PC-9 (cell line): ENCODE measurements at regions not wholly inside any gene's neighbourhood (a gene's known extent, or its start where the extent isn't known, plus 50 kb on each side); places are given as distances from the start of the nearest gene placed in this dataset.
A peak's percentile ranks its signal among the peaks of the same experiment; 100 is the strongest.
"Not testable (repeated sequence)": the region's sequence is repeated elsewhere in the genome, so short reads cannot be mapped to it uniquely, and the experiment has no call there.

Source experiments
- BruUV-seq: library from RNA; stranded (reverse); fragments of 400-500 nt; replicated peaks from 2 replicates; lab custom pipeline; 2021; lab: Mats Ljungman, UMichigan
- CTCF ChIA-PET: fragments of 300-600 bp; sonication (Branson Sonifier 250); formaldehyde crosslinking; loops from one replicate; lab custom pipeline; 2022; ENCODE audit warnings: antibody characterized with exemption; lab: Charles Lee
- POLR2A ChIA-PET: fragments of 300-600 bp; sonication (Branson Sonifier 250); formaldehyde crosslinking; loops from one replicate; lab custom pipeline; 2022; ENCODE audit warnings: antibody characterized with exemption; ENCODE audit not compliant: unreplicated experiment; lab: Charles Lee
- DNase-seq, 2 experiments: peaks; one replicate each; pipeline versions ENCODE4 v3.0.0 to v3.0.0-alpha.2; 2015 to 2022; ENCODE audit warnings: mixed read lengths in 1 of 2
- H2AFZ ChIP-seq: fragments of 200-600 bp; sonication (generic); 2 replicates; pipeline ENCODE4 v1.8.1; 2017; ENCODE audit warnings: antibody characterized with exemption
- H3F3A ChIP-seq: fragments of 200-600 bp; sonication (generic); 2 replicates; pipeline ENCODE4 v1.8.1; 2017; ENCODE audit warnings: antibody characterized with exemption, mild to moderate bottlenecking, low read depth; ENCODE audit not compliant: insufficient read depth
- H3K27ac ChIP-seq: fragments of 200-600 bp; sonication (generic); 2 replicates; pipeline ENCODE4 v1.6.1; 2016; ENCODE audit warnings: mixed run types
- H3K27me3 ChIP-seq: fragments of 200-600 bp; sonication (generic); 2 replicates; pipeline ENCODE4 v1.6.1; 2016; ENCODE audit warnings: low read depth, mixed run types; ENCODE audit not compliant: insufficient read depth
- H3K36me3 ChIP-seq: fragments of 200-600 bp; sonication (generic); 2 replicates; pipeline ENCODE4 v1.6.1; 2016; ENCODE audit warnings: low read depth, mixed run types
- H3K4me1 ChIP-seq: fragments of 200-600 bp; sonication (generic); replicated peaks from 2 replicates; pipeline ENCODE4 v1.6.1; 2016; ENCODE audit warnings: mixed run types; ENCODE audit not compliant: insufficient read depth
- H3K4me2 ChIP-seq: fragments of 200-600 bp; sonication (generic); 2 replicates; pipeline ENCODE4 v1.6.1; 2017; ENCODE audit warnings: mixed run types
- H3K4me3 ChIP-seq: fragments of 200-600 bp; sonication (generic); 2 replicates; pipeline ENCODE4 v1.6.1; 2016; ENCODE audit warnings: mixed run types
- H3K79me2 ChIP-seq: fragments of 200-600 bp; sonication (generic); 2 replicates; pipeline ENCODE4 v1.6.1; 2017; ENCODE audit warnings: low read depth, mixed run types
- H3K9me2 ChIP-seq: fragments of 200-600 bp; sonication (generic); 2 replicates; pipeline ENCODE4 v1.8.1; 2017; ENCODE audit warnings: mild to moderate bottlenecking; ENCODE audit not compliant: insufficient read depth
- H3K9me3 ChIP-seq: fragments of 200-600 bp; sonication (generic); 2 replicates; pipeline ENCODE4 v1.8.1; 2016; ENCODE audit warnings: low read depth; ENCODE audit not compliant: insufficient read depth
- H4K20me1 ChIP-seq: fragments of 200-600 bp; sonication (generic); 2 replicates; pipeline ENCODE4 v1.8.1; 2017; ENCODE audit not compliant: insufficient read depth
- EZH2 ChIP-seq: fragments of 200-600 bp; sonication (generic); IDR thresholded peaks from 2 replicates; pipeline ENCODE4 v1.8.0; 2017; ENCODE audit warnings: antibody characterized with exemption, low read depth
- intact Hi-C: fragments of 100-400 bp; cut with micrococcal nuclease; formaldehyde crosslinking; loops from one replicate; pipeline ENCODE4 v1.10.0; 2022; ENCODE audit not compliant: unreplicated experiment
- TF ChIP-seq, protein P1 (sequence below): fragments of 200-600 bp; sonication (generic); conservative IDR thresholded peaks from 2 replicates; pipeline ENCODE4 v1.6.1; 2017; ENCODE audit warnings: mixed run types, antibody characterized with exemption, mild to moderate bottlenecking, moderate library complexity

- peaks cover 34% of the 10 kb centered on the region for H3K27me3 ChIP-seq
- H3K27ac ChIP-seq: no peak overlapping the region
- no peaks in the 10 kb centered on the region for H3K9me3 ChIP-seq
- no peaks in the 10 kb centered on the region for H3F3A ChIP-seq
- no peak overlapping the region for H3K4me2 ChIP-seq
- no peaks in the 10 kb centered on the region for H3K4me1 ChIP-seq
- BruUV-seq: no TSS peak
- H3K79me2 ChIP-seq: no peaks in the 10 kb centered on the region
- H3K36me3 ChIP-seq: no peaks in the 10 kb centered on the region
- H4K20me1 ChIP-seq: no peaks in the 10 kb centered on the region
- POLR2A ChIA-PET: no interaction called here
- H2AFZ ChIP-seq: no peak overlapping the region
- no peak overlapping the region for H3K4me3 ChIP-seq
- intact Hi-C loops: no loop called here
- DNase-seq: no peak
- no peaks in the 10 kb centered on the region for H3K9me2 ChIP-seq
- TF ChIP-seq, protein P1, sequence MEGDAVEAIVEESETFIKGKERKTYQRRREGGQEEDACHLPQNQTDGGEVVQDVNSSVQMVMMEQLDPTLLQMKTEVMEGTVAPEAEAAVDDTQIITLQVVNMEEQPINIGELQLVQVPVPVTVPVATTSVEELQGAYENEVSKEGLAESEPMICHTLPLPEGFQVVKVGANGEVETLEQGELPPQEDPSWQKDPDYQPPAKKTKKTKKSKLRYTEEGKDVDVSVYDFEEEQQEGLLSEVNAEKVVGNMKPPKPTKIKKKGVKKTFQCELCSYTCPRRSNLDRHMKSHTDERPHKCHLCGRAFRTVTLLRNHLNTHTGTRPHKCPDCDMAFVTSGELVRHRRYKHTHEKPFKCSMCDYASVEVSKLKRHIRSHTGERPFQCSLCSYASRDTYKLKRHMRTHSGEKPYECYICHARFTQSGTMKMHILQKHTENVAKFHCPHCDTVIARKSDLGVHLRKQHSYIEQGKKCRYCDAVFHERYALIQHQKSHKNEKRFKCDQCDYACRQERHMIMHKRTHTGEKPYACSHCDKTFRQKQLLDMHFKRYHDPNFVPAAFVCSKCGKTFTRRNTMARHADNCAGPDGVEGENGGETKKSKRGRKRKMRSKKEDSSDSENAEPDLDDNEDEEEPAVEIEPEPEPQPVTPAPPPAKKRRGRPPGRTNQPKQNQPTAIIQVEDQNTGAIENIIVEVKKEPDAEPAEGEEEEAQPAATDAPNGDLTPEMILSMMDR: no peak
- TF ChIP-seq EZH2: no peak
- CTCF ChIA-PET: no interaction called here
Measured at GRCh38 chr5:4613440-4613839, 526.7 kb upstream of the ADAMTS16 start.

DNA sequence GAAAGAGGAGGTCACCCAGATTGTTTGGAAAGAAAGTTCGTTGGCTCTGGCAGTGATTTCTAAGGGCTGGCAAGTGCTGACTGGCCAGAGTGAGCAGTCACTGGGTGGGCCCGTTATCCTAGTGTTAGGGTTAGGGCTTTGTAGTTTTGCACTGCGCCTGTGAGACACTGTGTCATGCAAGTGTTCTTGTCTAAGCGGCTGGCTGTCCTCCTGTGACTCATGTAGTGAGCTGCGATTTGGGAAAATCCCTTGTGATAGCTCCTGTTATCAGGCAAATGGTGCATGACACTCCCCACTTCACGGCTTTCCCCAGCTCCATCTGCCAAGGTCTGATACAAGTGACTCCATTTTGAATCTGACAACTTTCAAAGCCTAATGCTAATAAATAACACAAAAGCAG lies 526.0 kb upstream of the ADAMTS16 start:
- Histone ChIP-seq H3K79me2 (no peaks in the 10 kb centered on the region), H3K27me3 (peaks cover 34% of the 10 kb centered on the region), H2AFZ (no peak overlapping the region), H3K27ac (no peak overlapping the region), H3K9me3 (no peaks in the 10 kb centered on the region), H3K4me2 (no peak overlapping the region), H3K9me2 (no peaks in the 10 kb centered on the region), H3K36me3 (no peaks in the 10 kb centered on the region), H3K4me1 (no peaks in the 10 kb centered on the region), H3F3A (no peaks in the 10 kb centered on the region), H3K4me3 (no peak overlapping the region), H4K20me1 (no peaks in the 10 kb centered on the region)
- TF ChIP-seq, protein P1: no peak
- TF ChIP-seq EZH2: no peak
- intact Hi-C loops: no loop called here
- ChIA-PET CTCF (no interaction called here), POLR2A (no interaction called here)
- BruUV-seq: no TSS peak
- DNase-seq: no peak

DNA sequence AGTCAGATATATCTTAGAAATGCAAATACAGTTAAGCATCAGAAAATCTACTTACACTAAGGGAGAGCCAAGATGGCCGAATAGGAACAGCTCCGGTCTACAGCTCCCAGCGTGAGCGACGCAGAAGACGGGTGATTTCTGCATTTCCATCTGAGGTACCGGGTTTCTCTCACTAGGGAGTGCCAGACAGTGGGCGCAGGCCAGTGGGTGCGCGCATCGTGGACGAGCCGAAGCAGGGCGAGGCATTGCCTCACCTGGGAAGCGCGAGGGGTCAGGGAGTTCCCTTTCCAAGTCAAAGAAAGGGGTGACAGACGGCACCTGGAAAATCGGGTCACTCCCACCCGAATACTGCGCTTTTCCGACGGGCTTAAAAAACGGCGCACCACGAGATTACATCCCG lies 524.8 kb upstream of the ADAMTS16 start:
- Histone ChIP-seq H3K27me3 (peaks cover 34% of the 10 kb centered on the region), H3K4me2 (peak overlapping the region; percentile 18; the same call in 1 of the 2 replicates)
- CTCF ChIA-PET, H3K4me3 ChIP-seq, H3K9me2 ChIP-seq, H3F3A ChIP-seq, H3K9me3 ChIP-seq, H3K27ac ChIP-seq, DNase-seq, H4K20me1 ChIP-seq, BruUV-seq, intact Hi-C loops, H3K4me1 ChIP-seq, H2AFZ ChIP-seq, H3K36me3 ChIP-seq, POLR2A ChIA-PET, H3K79me2 ChIP-seq: not testable (repeated sequence)

DNA sequence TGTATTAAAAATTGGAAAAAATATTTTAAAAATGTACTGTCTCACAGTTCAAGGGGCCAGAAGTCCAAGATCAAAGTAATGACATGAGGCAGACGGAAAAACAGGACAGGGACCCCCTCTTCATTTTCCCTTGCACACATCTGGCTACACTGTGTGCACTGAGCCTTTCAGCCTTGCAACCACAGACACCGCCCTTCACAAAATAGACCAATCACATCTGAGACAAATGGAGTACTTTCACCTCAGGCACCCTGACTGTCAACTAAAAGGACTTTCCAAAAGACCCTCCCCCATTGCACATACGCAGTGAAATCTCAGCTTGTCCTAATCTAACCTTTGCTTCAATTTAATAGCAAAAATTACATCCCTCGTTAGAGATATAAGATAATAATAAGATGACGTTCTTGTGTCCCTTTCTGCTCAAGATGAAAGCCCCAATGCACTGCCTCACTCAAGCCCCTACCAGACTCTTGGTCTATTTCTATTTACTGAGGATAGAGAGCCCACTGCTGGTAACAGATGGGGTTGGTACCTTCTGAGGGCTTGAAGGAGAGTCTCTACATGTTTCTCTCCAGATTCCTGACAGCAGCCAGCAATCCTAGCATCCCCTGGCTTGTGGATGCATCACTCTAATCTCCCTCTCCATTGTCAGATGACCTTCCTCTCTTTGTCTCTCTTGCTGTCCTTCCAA lies 514.8 kb upstream of the ADAMTS16 start:
- Histone ChIP-seq H3K79me2 (no peaks in the 10 kb centered on the region), H2AFZ (no peak overlapping the region), H3K4me2 (no peak overlapping the region), H3K36me3 (no peaks in the 10 kb centered on the region), H4K20me1 (no peaks in the 10 kb centered on the region), H3F3A (no peaks in the 10 kb centered on the region), H3K9me2 (no peaks in the 10 kb centered on the region), H3K4me1 (no peaks in the 10 kb centered on the region), H3K9me3 (no peaks in the 10 kb centered on the region), H3K27me3 (peaks cover 46% of the 10 kb centered on the region), H3K4me3 (no peak overlapping the region), H3K27ac (no peak overlapping the region)
- no peak for DNase-seq
- ChIA-PET POLR2A (no interaction called here), CTCF (no interaction called here)
- intact Hi-C loops: no loop called here
- TF ChIP-seq, protein P1: no peak
- no peak for TF ChIP-seq EZH2
- BruUV-seq: no TSS peak
